GM21423 (cell line): ENCODE measurements at regions not wholly inside any gene's neighbourhood (a gene's known extent, or its start where the extent isn't known, plus 50 kb on each side); places are given as distances from the start of the nearest gene placed in this dataset.
A peak's percentile ranks its signal among the peaks of the same experiment; 100 is the strongest.

Source experiments
- ATAC-seq: cut with Tn5 transposase; IDR thresholded peaks from one replicate; pipeline ENCODE4 v1.9.1; 2021; ENCODE audit warnings: mild to moderate bottlenecking, moderate library complexity; ENCODE audit not compliant: unreplicated experiment

GRCh38 chr7:116083796-116084195 is 53.2 kb upstream of the TFEC start:
- no peak for ATAC-seq

- ATAC-seq: no peak
Measured at GRCh38 chr7:116086547-116087045, 56.0 kb upstream of the TFEC start.

- ATAC-seq: no peak
Measured at GRCh38 chr7:116087291-116087690, 56.7 kb upstream of the TFEC start.

- no peak for ATAC-seq
Measured at GRCh38 chr7:116087984-116088383, 57.4 kb upstream of the TFEC start.

GRCh38 chr7:116089293-116089692 is 58.7 kb upstream of the TFEC start:
- no peak for ATAC-seq

- ATAC-seq: no peak
Measured at GRCh38 chr7:116093516-116094301, 63.1 kb upstream of the TFEC start.

- no peak for ATAC-seq
Measured at GRCh38 chr7:116095396-116095795, 64.8 kb upstream of the TFEC start.

GRCh38 chr7:116097365-116098009 is 66.9 kb upstream of the TFEC start:
- ATAC-seq: no peak

GRCh38 chr7:116098175-116098574 is 67.6 kb upstream of the TFEC start:
- ATAC-seq: no peak

- ATAC-seq: no peak
Measured at GRCh38 chr7:116100626-116101025, 70.1 kb upstream of the TFEC start.

GRCh38 chr7:116101704-116102103 is 71.1 kb upstream of the TFEC start:
- no peak for ATAC-seq

- ATAC-seq: no peak
Measured at GRCh38 chr7:116111475-116111874, 80.9 kb upstream of the TFEC start.

GRCh38 chr7:116113310-116113709 is 82.7 kb upstream of the TFEC start:
- no peak for ATAC-seq

- no peak for ATAC-seq
Measured at GRCh38 chr7:116120839-116121238, 89.5 kb upstream of the TES start.

- no peak for ATAC-seq
Measured at GRCh38 chr7:116122972-116123595, 87.3 kb upstream of the TES start.

GRCh38 chr7:116128139-116128538 is 82.2 kb upstream of the TES start:
- no peak for ATAC-seq

GRCh38 chr7:116135306-116135705 is 75.0 kb upstream of the TES start:
- ATAC-seq: no peak

GRCh38 chr7:116138202-116138801 is 72.0 kb upstream of the TES start:
- ATAC-seq: peak; percentile 87

- no peak for ATAC-seq
Measured at GRCh38 chr7:116139007-116139406, 71.3 kb upstream of the TES start.

GRCh38 chr7:116139807-116140206 is 70.5 kb upstream of the TES start:
- ATAC-seq: no peak

- no peak for ATAC-seq
Measured at GRCh38 chr7:116142374-116142773, 68.0 kb upstream of the TES start.
